K562 (cell line): ENCODE measurements at regions not wholly inside any gene's neighbourhood (a gene's known extent, or its start where the extent isn't known, plus 50 kb on each side); places are given as distances from the start of the nearest gene placed in this dataset.

Experiments
- ATAC-seq: fragments of 200-7000 bp; cut with Tn5 transposase; 3 replicates; pipeline ENCODE4 v1.9.1; 2020; ENCODE audit warnings: moderate library complexity
- BruUV-seq: library from RNA; stranded (reverse); fragments of 400-500 nt; replicated peaks from 2 replicates; lab custom pipeline; 2021; lab: Mats Ljungman, UMichigan
- CTCF ChIA-PET: fragments of 300-600 bp; formaldehyde crosslinking; extraction: SDS; loops from one replicate; lab custom pipeline; 2021; ENCODE audit warnings: low intra/inter-chr PET ratio; lab: Yijun Ruan, JAX
- POLR2A ChIA-PET: fragments of 300-600, 350-650 bp; sonication (Branson Sonifier 250); formaldehyde crosslinking; extraction: SDS; loops from one replicate; lab custom pipeline; 2021; ENCODE audit warnings: antibody characterized with exemption, inconsistent platforms; lab: Yijun Ruan, JAX
- DNase-seq, 4 experiments: peaks; one replicate each; pipeline versions ENCODE4 v3.0.0 to v3.0.0-alpha.2; 2011 to 2018; ENCODE audit warnings: low spot score in 3 of 4, mixed read lengths in 3 of 4; ENCODE audit errors: extremely low read depth in 1 of 4
- FAIRE-seq: peaks from 2 replicates; lab custom pipeline; 2011; peaks lifted over from hg19 to GRCh38; lab: Jason Lieb, UNC
- H2AFZ ChIP-seq: 2 replicates; pipeline ENCODE4 v1.6.0; 2011; ENCODE audit warnings: low read depth, low read length, control low read depth, inconsistent platforms
- H3K27ac ChIP-seq: fragments of 200-600 bp; 3 replicates; pipeline ENCODE4 v1.8.0; 2011; ENCODE audit warnings: low read depth, mild to moderate bottlenecking, control low read depth, inconsistent platforms, low read length, moderate library complexity, mixed read lengths; ENCODE audit errors: extremely low read depth
- H3K27me3 ChIP-seq, 2 experiments: fragments of 300-600 bp in 1 of 2; 2 replicates in 1 of 2; 3 replicates in 1 of 2; pipeline versions ENCODE4 v1.6.0 to v1.8.0; 2011; ENCODE audit warnings: inconsistent platforms in 2 of 2, low read length in 2 of 2, mild to moderate bottlenecking in 1 of 2, mixed read lengths in 1 of 2, moderate library complexity in 1 of 2; ENCODE audit not compliant: control insufficient read depth in 2 of 2, insufficient read depth in 2 of 2
- H3K36me3 ChIP-seq: fragments of 300-600 bp; 3 replicates; pipeline ENCODE4 v1.8.0; 2011; ENCODE audit warnings: mild to moderate bottlenecking, low read length, inconsistent platforms; ENCODE audit not compliant: control insufficient read depth, insufficient read depth
- H3K4me1 ChIP-seq, 2 experiments: fragments of 200-600 bp in 1 of 2; replicated peaks in 1 of 2; 2 replicates in 1 of 2; 3 replicates in 1 of 2; pipeline versions ENCODE4 v1.5.1 to v1.8.0; 2011; ENCODE audit warnings: inconsistent platforms in 2 of 2, low read length in 2 of 2, mild to moderate bottlenecking in 1 of 2, mixed read lengths in 1 of 2, moderate library complexity in 1 of 2; ENCODE audit not compliant: control insufficient read depth in 2 of 2, insufficient read depth in 2 of 2
- H3K4me2 ChIP-seq: 2 replicates; pipeline ENCODE4 v1.6.1; 2011; ENCODE audit warnings: low read length, control low read depth, inconsistent platforms, mixed read lengths; ENCODE audit not compliant: insufficient read depth
- H3K4me3 ChIP-seq: fragments of 200-600 bp; sonication (generic), shearing (Covaris generic); 2 replicates; pipeline ENCODE4 v1.5.1; 2016; ENCODE audit warnings: control low read depth, inconsistent platforms
- H3K79me2 ChIP-seq: fragments of 200-600 bp; 3 replicates; pipeline ENCODE4 v1.8.0; 2011; ENCODE audit warnings: low read length, inconsistent platforms; ENCODE audit not compliant: control insufficient read depth, insufficient read depth
- H3K9ac ChIP-seq, 2 experiments: 2 replicates each; pipeline versions ENCODE4 v1.6.0 to v1.6.1; 2011; ENCODE audit warnings: low read depth in 2 of 2, low read length in 2 of 2, control low read depth in 1 of 2, inconsistent platforms in 1 of 2, mild to moderate bottlenecking in 1 of 2, mixed read lengths in 1 of 2; ENCODE audit not compliant: insufficient read depth in 1 of 2
- H3K9me1 ChIP-seq: one replicate; pipeline ENCODE4 v1.6.0; 2011; ENCODE audit warnings: inconsistent platforms, mild to moderate bottlenecking, low read length, moderate library complexity; ENCODE audit not compliant: control insufficient read depth, insufficient read depth
- H3K9me3 ChIP-seq: replicated peaks from 2 replicates; pipeline ENCODE4 v1.5.1; 2011; ENCODE audit warnings: low read depth, low read length, inconsistent platforms; ENCODE audit not compliant: control insufficient read depth, insufficient read depth
- H4K20me1 ChIP-seq: replicated peaks from 2 replicates; pipeline ENCODE4 v1.6.1; 2011; ENCODE audit warnings: low read length, inconsistent platforms, mixed read lengths; ENCODE audit not compliant: control insufficient read depth, insufficient read depth
- CTBP1 ChIP-seq: fragments of 450-650 bp; IDR thresholded peaks from 2 replicates; pipeline ENCODE4 v1.6.1; 2016; ENCODE audit warnings: borderline replicate concordance
- ESRRB ChIP-seq: fragments of 250-450 bp; sonication (Bioruptor Pico); IDR thresholded peaks from 2 replicates; pipeline ENCODE4 v1.5.0; 2020; ENCODE audit warnings: mild to moderate bottlenecking, moderate library complexity, borderline replicate concordance
- MYC ChIP-seq, 2 experiments: fragments of 250-450 bp in 1 of 2; sonication (Bioruptor Pico) in 1 of 2; IDR thresholded peaks; 2 replicates each; pipeline versions ENCODE4 v1.5.1 to v1.6.1; 2012 to 2021; ENCODE audit warnings: low read depth in 2 of 2, borderline replicate concordance in 1 of 2, improper control_type of control experiment in 1 of 2, low read length in 1 of 2, mild to moderate bottlenecking in 1 of 2, moderate library complexity in 1 of 2
- PHF21A ChIP-seq: fragments of 450-650 bp; IDR thresholded peaks from 2 replicates; pipeline ENCODE4 v1.6.1; 2017; ENCODE audit warnings: low read depth, borderline replicate concordance
- PTRF ChIP-seq: fragments of 450-650 bp; IDR thresholded peaks from 2 replicates; pipeline ENCODE4 v1.6.1; 2016; ENCODE audit warnings: mild to moderate bottlenecking, missing genetic modification characterization, missing compliant biosample characterization
- ZNF324 ChIP-seq: fragments of 250-450 bp; sonication (Bioruptor Pico); IDR thresholded peaks from 2 replicates; pipeline ENCODE4 v1.4.0; 2020; ENCODE audit warnings: mild to moderate bottlenecking
- ZNF445 ChIP-seq: fragments of 250-450 bp; sonication (Bioruptor Pico); IDR thresholded peaks from 2 replicates; pipeline ENCODE4 v1.4.0; 2020; ENCODE audit warnings: low read depth, mild to moderate bottlenecking, moderate library complexity
- ZNF561 ChIP-seq: fragments of 450-650 bp; formaldehyde crosslinking; conservative IDR thresholded peaks from 2 replicates; pipeline ENCODE4 v1.4.0; 2020; ENCODE audit warnings: mild to moderate bottlenecking, moderate library complexity
- ZNF57 ChIP-seq: fragments of 450-650 bp; formaldehyde crosslinking; IDR thresholded peaks from 2 replicates; pipeline ENCODE4 v1.4.0; 2020; ENCODE audit warnings: mild to moderate bottlenecking, moderate library complexity
- ZNF583 ChIP-seq: fragments of 250-450 bp; sonication (Bioruptor Pico); IDR thresholded peaks from 2 replicates; pipeline ENCODE4 v1.4.0; 2020
- ZNF584 ChIP-seq: fragments of 200-800 bp; sonication (Bioruptor generic); IDR thresholded peaks from 2 replicates; pipeline ENCODE4 v1.6.1; 2016; ENCODE audit warnings: low read depth, mild to moderate bottlenecking, missing genetic modification characterization, missing compliant biosample characterization
- in situ Hi-C: fragments of 300-500 bp; cut with MboI; formaldehyde crosslinking; loops from 4 replicates; pipeline ENCODE4 v1.15.0; 2018; ENCODE audit warnings: inconsistent platforms, mixed read lengths
- intact Hi-C: fragments of 100-400 bp; cut with micrococcal nuclease; formaldehyde crosslinking; loops from 2 replicates; pipeline ENCODE4 v1.14.2; 2022
- TF ChIP-seq, protein P1 (sequence below): sonication (generic); formaldehyde crosslinking; IDR thresholded peaks from 2 replicates; pipeline ENCODE4 v1.8.1; 2023; ENCODE audit warnings: mild to moderate bottlenecking, missing genetic modification reagents
- TF ChIP-seq, protein P2 (sequence below): fragments of 250-450 bp; sonication (Bioruptor Pico); IDR thresholded peaks from 2 replicates; pipeline ENCODE4 v1.5.0; 2021; ENCODE audit warnings: mild to moderate bottlenecking, borderline replicate concordance
- TF ChIP-seq, protein P3 (sequence below): sonication (generic); formaldehyde crosslinking; IDR thresholded peaks from 2 replicates; pipeline ENCODE4 v1.8.0; 2022; ENCODE audit warnings: mild to moderate bottlenecking, missing genetic modification reagents, borderline replicate concordance

DNA sequence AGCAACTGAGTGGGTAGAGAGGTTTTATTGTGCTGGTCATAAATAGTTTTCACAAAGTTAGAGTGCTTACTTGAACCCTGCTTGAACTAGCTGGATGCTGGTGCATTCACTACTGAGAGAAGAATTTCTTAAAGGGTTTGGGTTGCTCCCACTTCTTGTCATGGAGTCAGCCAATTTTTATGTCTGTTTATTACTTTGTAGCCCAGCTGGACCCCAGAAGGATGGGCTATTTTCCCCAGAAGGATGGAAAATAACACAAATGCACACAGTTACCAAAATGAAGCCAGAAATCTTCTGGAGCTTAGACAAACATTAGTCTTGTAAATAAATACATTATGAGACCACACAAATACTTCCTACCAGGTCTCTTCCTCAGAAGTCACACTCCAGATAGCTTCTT is 480.8 kb upstream of the TNC start:
- Histone ChIP-seq H3K27me3 (no peaks in the 10 kb centered on the region), H3K4me1 (no peaks in the 10 kb centered on the region), H3K4me2 (no peak overlapping the region), H4K20me1 (no peaks in the 10 kb centered on the region), H3K79me2 (no peaks in the 10 kb centered on the region), H3K9me3 (no peaks in the 10 kb centered on the region), H3K36me3 (no peaks in the 10 kb centered on the region), H3K4me3 (no peak overlapping the region)
- no peak for ATAC-seq
- no TSS peak for BruUV-seq
- TF ChIP-seq ZNF324 (no peak), CTBP1 (no peak), ESRRB (CRISPR knock-in tag) (no peak), ZNF583 (CRISPR knock-in tag) (no peak), PHF21A (no peak), ZNF57 (no peak), ZNF584 (CRISPR knock-in tag) (no peak), MYC (IDR thresholded peaks at IDR 0.05; ENCODE audit: low read depth, low read length) (no peak), MYC (CRISPR knock-in tag; IDR thresholded peaks at IDR 0.05; ENCODE audit: borderline replicate concordance, low read depth) (no peak), PTRF (tag) (no peak), ZNF561 (no peak), ZNF445 (CRISPR knock-in tag) (no peak)
- TF ChIP-seq, protein P1, sequence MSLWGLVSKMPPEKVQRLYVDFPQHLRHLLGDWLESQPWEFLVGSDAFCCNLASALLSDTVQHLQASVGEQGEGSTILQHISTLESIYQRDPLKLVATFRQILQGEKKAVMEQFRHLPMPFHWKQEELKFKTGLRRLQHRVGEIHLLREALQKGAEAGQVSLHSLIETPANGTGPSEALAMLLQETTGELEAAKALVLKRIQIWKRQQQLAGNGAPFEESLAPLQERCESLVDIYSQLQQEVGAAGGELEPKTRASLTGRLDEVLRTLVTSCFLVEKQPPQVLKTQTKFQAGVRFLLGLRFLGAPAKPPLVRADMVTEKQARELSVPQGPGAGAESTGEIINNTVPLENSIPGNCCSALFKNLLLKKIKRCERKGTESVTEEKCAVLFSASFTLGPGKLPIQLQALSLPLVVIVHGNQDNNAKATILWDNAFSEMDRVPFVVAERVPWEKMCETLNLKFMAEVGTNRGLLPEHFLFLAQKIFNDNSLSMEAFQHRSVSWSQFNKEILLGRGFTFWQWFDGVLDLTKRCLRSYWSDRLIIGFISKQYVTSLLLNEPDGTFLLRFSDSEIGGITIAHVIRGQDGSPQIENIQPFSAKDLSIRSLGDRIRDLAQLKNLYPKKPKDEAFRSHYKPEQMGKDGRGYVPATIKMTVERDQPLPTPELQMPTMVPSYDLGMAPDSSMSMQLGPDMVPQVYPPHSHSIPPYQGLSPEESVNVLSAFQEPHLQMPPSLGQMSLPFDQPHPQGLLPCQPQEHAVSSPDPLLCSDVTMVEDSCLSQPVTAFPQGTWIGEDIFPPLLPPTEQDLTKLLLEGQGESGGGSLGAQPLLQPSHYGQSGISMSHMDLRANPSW = no peak
- TF ChIP-seq, protein P2, sequence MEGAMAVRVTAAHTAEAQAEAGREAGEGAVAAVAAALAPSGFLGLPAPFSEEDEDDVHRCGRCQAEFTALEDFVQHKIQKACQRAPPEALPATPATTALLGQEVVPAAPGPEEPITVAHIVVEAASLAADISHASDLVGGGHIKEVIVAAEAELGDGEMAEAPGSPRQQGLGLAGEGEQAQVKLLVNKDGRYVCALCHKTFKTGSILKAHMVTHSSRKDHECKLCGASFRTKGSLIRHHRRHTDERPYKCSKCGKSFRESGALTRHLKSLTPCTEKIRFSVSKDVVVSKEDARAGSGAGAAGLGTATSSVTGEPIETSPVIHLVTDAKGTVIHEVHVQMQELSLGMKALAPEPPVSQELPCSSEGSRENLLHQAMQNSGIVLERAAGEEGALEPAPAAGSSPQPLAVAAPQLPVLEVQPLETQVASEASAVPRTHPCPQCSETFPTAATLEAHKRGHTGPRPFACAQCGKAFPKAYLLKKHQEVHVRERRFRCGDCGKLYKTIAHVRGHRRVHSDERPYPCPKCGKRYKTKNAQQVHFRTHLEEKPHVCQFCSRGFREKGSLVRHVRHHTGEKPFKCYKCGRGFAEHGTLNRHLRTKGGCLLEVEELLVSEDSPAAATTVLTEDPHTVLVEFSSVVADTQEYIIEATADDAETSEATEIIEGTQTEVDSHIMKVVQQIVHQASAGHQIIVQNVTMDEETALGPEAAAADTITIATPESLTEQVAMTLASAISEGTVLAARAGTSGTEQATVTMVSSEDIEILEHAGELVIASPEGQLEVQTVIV (CRISPR knock-in tag) = no peak
- TF ChIP-seq, protein P3, sequence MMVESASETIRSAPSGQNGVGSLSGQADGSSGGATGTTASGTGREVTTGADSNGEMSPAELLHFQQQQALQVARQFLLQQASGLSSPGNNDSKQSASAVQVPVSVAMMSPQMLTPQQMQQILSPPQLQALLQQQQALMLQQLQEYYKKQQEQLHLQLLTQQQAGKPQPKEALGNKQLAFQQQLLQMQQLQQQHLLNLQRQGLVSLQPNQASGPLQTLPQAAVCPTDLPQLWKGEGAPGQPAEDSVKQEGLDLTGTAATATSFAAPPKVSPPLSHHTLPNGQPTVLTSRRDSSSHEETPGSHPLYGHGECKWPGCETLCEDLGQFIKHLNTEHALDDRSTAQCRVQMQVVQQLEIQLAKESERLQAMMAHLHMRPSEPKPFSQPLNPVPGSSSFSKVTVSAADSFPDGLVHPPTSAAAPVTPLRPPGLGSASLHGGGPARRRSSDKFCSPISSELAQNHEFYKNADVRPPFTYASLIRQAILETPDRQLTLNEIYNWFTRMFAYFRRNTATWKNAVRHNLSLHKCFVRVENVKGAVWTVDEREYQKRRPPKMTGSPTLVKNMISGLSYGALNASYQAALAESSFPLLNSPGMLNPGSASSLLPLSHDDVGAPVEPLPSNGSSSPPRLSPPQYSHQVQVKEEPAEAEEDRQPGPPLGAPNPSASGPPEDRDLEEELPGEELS (CRISPR knock-in tag) = no peak
- TF ChIP-seq, all 486 proteins: peak for 0
- intact Hi-C loops = loop anchor here (10.0 kb wide), 1 partner anchor 914 kb away; the partner anchor contains the start of gene TEX48
- ChIA-PET CTCF (no interaction called here), POLR2A (no interaction called here)
- in situ Hi-C loops = no loop called here
- no peak for FAIRE-seq
- Histone ChIP-seq H3K27ac (no peak overlapping the region), H2AFZ (no peak overlapping the region), H3K9ac (no peak overlapping the region), H3K9me1 (no peaks in the 10 kb centered on the region)
- no peak for DNase-seq
